ENCODE measurements at regions not wholly inside any gene's neighbourhood (a gene's known extent, or its start where the extent isn't known, plus 50 kb on each side); places are given as distances from the start of the nearest gene placed in this dataset.
"Not testable (repeated sequence)": the region's sequence is repeated elsewhere in the genome, so short reads cannot be mapped to it uniquely, and the experiment has no call there.

GRCh38 chr10:21042536-21042935 lies 145.4 kb upstream of the NEBL start:
- DNase-seq = no peak

GRCh38 chr10:21041763-21042458 lies 144.8 kb upstream of the NEBL start:
- DNase-seq = no peak

GRCh38 chr10:21039721-21040120 lies 142.6 kb upstream of the NEBL start:
- DNase-seq = no peak

GRCh38 chr10:21036757-21037156 lies 139.6 kb upstream of the NEBL start:
- DNase-seq = no peak

GRCh38 chr10:21034770-21035169 lies 137.7 kb upstream of the NEBL start:
- not testable (repeated sequence) for DNase-seq

- DNase-seq = no peak
Measured at GRCh38 chr10:21034241-21034640, 137.1 kb upstream of the NEBL start.

GRCh38 chr10:21032587-21033319 lies 135.6 kb upstream of the NEBL start:
- DNase-seq = no peak

- DNase-seq = no peak
Measured at GRCh38 chr10:21031232-21031795, 134.2 kb upstream of the NEBL start.

GRCh38 chr10:21030091-21030490 lies 133.0 kb upstream of the NEBL start:
- no peak for DNase-seq

GRCh38 chr10:21022821-21023220 lies 125.7 kb upstream of the NEBL start:
- no peak for DNase-seq

- DNase-seq = no peak
Measured at GRCh38 chr10:21021843-21022594, 124.9 kb upstream of the NEBL start.

- DNase-seq = no peak
Measured at GRCh38 chr10:21021231-21021630, 124.1 kb upstream of the NEBL start.

- DNase-seq = no peak
Measured at GRCh38 chr10:21020545-21020944, 123.4 kb upstream of the NEBL start.

- no peak for DNase-seq
Measured at GRCh38 chr10:21019436-21019835, 122.3 kb upstream of the NEBL start.

- DNase-seq = no peak
Measured at GRCh38 chr10:21015851-21016250, 118.7 kb upstream of the NEBL start.

GRCh38 chr10:21014141-21014540 lies 117.0 kb upstream of the NEBL start:
- DNase-seq = no peak

GRCh38 chr10:21011433-21012018 lies 114.4 kb upstream of the NEBL start:
- DNase-seq = no peak

GRCh38 chr10:21010615-21011014 lies 113.5 kb upstream of the NEBL start:
- no peak for DNase-seq

- DNase-seq = no peak
Measured at GRCh38 chr10:21003240-21003822, 106.2 kb upstream of the NEBL start.

GRCh38 chr10:21002091-21002878 lies 105.2 kb upstream of the NEBL start:
- no peak for DNase-seq

- DNase-seq = no peak
Measured at GRCh38 chr10:20999699-21000098, 102.6 kb upstream of the NEBL start.

- DNase-seq = no peak
Measured at GRCh38 chr10:20998036-20998435, 100.9 kb upstream of the NEBL start.
